H1 (cell line): ENCODE measurements at regions not wholly inside any gene's neighbourhood (a gene's known extent, or its start where the extent isn't known, plus 50 kb on each side); places are given as distances from the start of the nearest gene placed in this dataset.

Experiments
- CTCF ChIA-PET: fragments of 300-600 bp; sonication (Branson Sonifier 250); formaldehyde crosslinking; loops from one replicate; lab custom pipeline; 2021; ENCODE audit not compliant: partially characterized antibody; lab: Charles Lee
- POLR2A ChIA-PET: fragments of 300-600 bp; sonication (Branson Sonifier 250); formaldehyde crosslinking; loops from one replicate; lab custom pipeline; 2021; ENCODE audit warnings: inconsistent platforms; ENCODE audit not compliant: partially characterized antibody; lab: Charles Lee
- DNase-seq, 2 experiments: peaks; one replicate each; pipeline versions ENCODE4 v3.0.0 to v3.0.0-alpha.2; 2010 to 2022; ENCODE audit warnings: low spot score in 2 of 2, low read depth in 1 of 2, mixed read lengths in 1 of 2
- FAIRE-seq: peaks from 2 replicates; lab custom pipeline; 2011; peaks lifted over from hg19 to GRCh38; lab: Jason Lieb, UNC
- H2AFZ ChIP-seq: 2 replicates; pipeline ENCODE4 v1.8.1; 2012; ENCODE audit warnings: low read length, inconsistent platforms
- H2AK5ac ChIP-seq: 2 replicates; pipeline ENCODE4 v1.6.1; 2013; ENCODE audit warnings: low read depth, low read length
- H2BK120ac ChIP-seq: replicated peaks from 2 replicates; pipeline ENCODE3; 2013; ENCODE audit warnings: low read depth, low read length, inconsistent platforms
- H2BK12ac ChIP-seq: 2 replicates; pipeline ENCODE4 v1.6.1; 2013; ENCODE audit warnings: low read depth, low read length
- H2BK15ac ChIP-seq: 2 replicates; pipeline ENCODE4 v1.6.1; 2013; ENCODE audit warnings: low read length
- H2BK20ac ChIP-seq: 2 replicates; pipeline ENCODE4 v1.6.1; 2013; ENCODE audit warnings: low read length
- H2BK5ac ChIP-seq: 2 replicates; pipeline ENCODE4 v1.6.1; 2013; ENCODE audit warnings: low read depth, low read length
- H3K14ac ChIP-seq: 2 replicates; pipeline ENCODE4 v1.6.1; 2013; ENCODE audit warnings: inconsistent platforms; ENCODE audit not compliant: insufficient read length
- H3K18ac ChIP-seq: 2 replicates; pipeline ENCODE4 v1.6.1; 2013; ENCODE audit warnings: low read length; ENCODE audit errors: extremely low read depth
- H3K23ac ChIP-seq: 2 replicates; pipeline ENCODE4 v1.6.1; 2013; ENCODE audit warnings: inconsistent platforms; ENCODE audit not compliant: insufficient read length
- H3K23me2 ChIP-seq: 2 replicates; pipeline ENCODE4 v1.6.1; 2013; ENCODE audit warnings: low read depth, low read length
- H3K27ac ChIP-seq: 2 replicates; pipeline ENCODE4 v1.6.1; 2011; ENCODE audit warnings: low read depth, low read length, inconsistent platforms
- H3K27me3 ChIP-seq, 4 experiments: replicated peaks in 1 of 4; 1 replicate in 1 of 4; 2 replicates in 3 of 4; pipeline versions ENCODE4 v1.6.1 to v1.8.1; 2011 to 2013; ENCODE audit warnings: low read length in 3 of 4, mild to moderate bottlenecking in 3 of 4, inconsistent platforms in 2 of 4, mixed read lengths in 2 of 4, moderate library complexity in 1 of 4; ENCODE audit not compliant: control insufficient read depth in 3 of 4, insufficient read depth in 3 of 4; ENCODE audit errors: extremely low read depth in 1 of 4
- H3K36me3 ChIP-seq, 4 experiments: 2 replicates each; pipeline versions ENCODE4 v1.6.1 to v1.8.1; 2011 to 2013; ENCODE audit warnings: mild to moderate bottlenecking in 4 of 4, low read length in 3 of 4, moderate library complexity in 2 of 4, control low read depth in 1 of 4, inconsistent platforms in 1 of 4; ENCODE audit not compliant: insufficient read depth in 4 of 4, control insufficient read depth in 2 of 4
- H3K4ac ChIP-seq: replicated peaks from 2 replicates; pipeline ENCODE3; 2013; ENCODE audit warnings: low read length, low read depth, mixed read lengths, inconsistent platforms; ENCODE audit not compliant: insufficient read length
- H3K4me1 ChIP-seq, 4 experiments: replicated peaks in 1 of 4; 1 replicate in 1 of 4; 2 replicates in 3 of 4; pipeline versions ENCODE4 v1.6.1 to v1.8.1; 2011 to 2013; ENCODE audit warnings: low read length in 3 of 4, inconsistent platforms in 2 of 4, mixed read lengths in 1 of 4; ENCODE audit not compliant: insufficient read depth in 4 of 4, control insufficient read depth in 3 of 4
- H3K4me2 ChIP-seq, 2 experiments: 2 replicates each; pipeline versions ENCODE4 v1.6.1 to v1.8.1; 2011 to 2013; ENCODE audit warnings: low read depth in 2 of 2, low read length in 2 of 2, control low read depth in 1 of 2, inconsistent platforms in 1 of 2, mild to moderate bottlenecking in 1 of 2; ENCODE audit not compliant: insufficient read depth in 1 of 2
- H3K4me3 ChIP-seq, 4 experiments: fragments of 200-600, 300-600 bp in 1 of 4; sonication (generic), shearing (Covaris generic), sonication (Bioruptor Twin) in 1 of 4; 2 replicates each; pipeline versions ENCODE4 v1.5.1 to v1.8.1; 2011 to 2016; ENCODE audit warnings: low read length in 4 of 4, low read depth in 3 of 4, control low read depth in 2 of 4, inconsistent platforms in 2 of 4, mild to moderate bottlenecking in 2 of 4, mixed read lengths in 1 of 4, moderate library complexity in 1 of 4; ENCODE audit not compliant: insufficient read depth in 2 of 4; ENCODE audit errors: extremely low read depth in 1 of 4
- H3K56ac ChIP-seq: replicated peaks from 2 replicates; pipeline ENCODE3; 2013; ENCODE audit warnings: low read depth, mild to moderate bottlenecking, mixed read lengths, low read length, inconsistent platforms; ENCODE audit not compliant: insufficient read length
- H3K79me1 ChIP-seq: 2 replicates; pipeline ENCODE4 v1.6.1; 2013; ENCODE audit warnings: low read depth, low read length, control low read depth
- H3K79me2 ChIP-seq, 2 experiments: 2 replicates each; pipeline versions ENCODE4 v1.6.1 to v1.8.1; 2012 to 2013; ENCODE audit warnings: low read length in 2 of 2, mild to moderate bottlenecking in 2 of 2, inconsistent platforms in 1 of 2; ENCODE audit not compliant: insufficient read depth in 2 of 2, control insufficient read depth in 1 of 2
- H3K9ac ChIP-seq, 4 experiments: replicated peaks in 1 of 4; 1 replicate in 1 of 4; 2 replicates in 3 of 4; pipeline versions ENCODE4 v1.6.1 to v1.8.1; 2011 to 2013; ENCODE audit warnings: low read depth in 3 of 4, low read length in 3 of 4, control low read depth in 2 of 4, mild to moderate bottlenecking in 2 of 4, moderate library complexity in 2 of 4, inconsistent platforms in 1 of 4; ENCODE audit errors: extremely low read depth in 1 of 4
- H3K9me3 ChIP-seq, 2 experiments: 2 replicates each; pipeline versions ENCODE4 v1.6.1 to v1.8.1; 2012 to 2013; ENCODE audit warnings: mild to moderate bottlenecking in 2 of 2, moderate library complexity in 2 of 2, control low read depth in 1 of 2, inconsistent platforms in 1 of 2, low read depth in 1 of 2, low read length in 1 of 2, mixed read lengths in 1 of 2; ENCODE audit not compliant: insufficient read depth in 2 of 2
- H4K20me1 ChIP-seq, 2 experiments: replicated peaks in 1 of 2; 2 replicates each; pipeline versions ENCODE3 to v1.8.1; 2011 to 2013; ENCODE audit warnings: inconsistent platforms in 2 of 2, low read length in 2 of 2, mild to moderate bottlenecking in 1 of 2; ENCODE audit not compliant: insufficient read depth in 2 of 2, control insufficient read depth in 1 of 2
- H4K5ac ChIP-seq: 2 replicates; pipeline ENCODE4 v1.6.1; 2013; ENCODE audit warnings: low read length, low read depth, mixed read lengths, inconsistent platforms; ENCODE audit not compliant: insufficient read length
- H4K8ac ChIP-seq: 2 replicates; pipeline ENCODE4 v1.8.0; 2013; ENCODE audit warnings: mild to moderate bottlenecking, moderate library complexity, low read length, inconsistent platforms; ENCODE audit not compliant: insufficient read depth; ENCODE audit errors: extremely low read depth
- H4K91ac ChIP-seq: replicated peaks from 2 replicates; pipeline ENCODE3; 2013; ENCODE audit warnings: low read length, mixed read lengths, inconsistent platforms; ENCODE audit not compliant: insufficient read length
- BRCA1 ChIP-seq: IDR thresholded peaks from 2 replicates; pipeline ENCODE4 v1.6.1; 2012; ENCODE audit warnings: low read depth, low read length, improper control_type of control experiment
- CBX5 ChIP-seq: fragments of 300-800, 300-1000 bp; sonication (generic); IDR thresholded peaks from 2 replicates; pipeline ENCODE4 v1.7.1; 2016; ENCODE audit warnings: antibody characterized with exemption, low read length, low read depth
- CHD2 ChIP-seq: IDR thresholded peaks from 2 replicates; pipeline ENCODE4 v1.6.1; 2012; ENCODE audit warnings: low read length, improper control_type of control experiment
- CTCF ChIP-seq, 3 experiments: IDR thresholded peaks; 1 replicate in 2 of 3; 2 replicates in 1 of 3; pipeline versions ENCODE4 v1.5.1 to v1.6.1; 2011; ENCODE audit warnings: low read length in 3 of 3, mild to moderate bottlenecking in 3 of 3, inconsistent platforms in 2 of 3, low read depth in 1 of 3, moderate library complexity in 1 of 3; ENCODE audit not compliant: insufficient read depth in 1 of 3; ENCODE audit errors: control extremely low read depth in 1 of 3
- EGR1 ChIP-seq: IDR thresholded peaks from 2 replicates; pipeline ENCODE4 v1.6.1; 2011; ENCODE audit warnings: low read depth, low read length, borderline replicate concordance
- HDAC6 ChIP-seq: IDR thresholded peaks from one replicate; pipeline ENCODE4 v1.7.1; 2012; ENCODE audit warnings: low read depth, mild to moderate bottlenecking, inconsistent platforms, low read length, moderate library complexity
- SRF ChIP-seq: IDR thresholded peaks from 2 replicates; pipeline ENCODE4 v1.6.1; 2011; ENCODE audit warnings: mild to moderate bottlenecking, low read depth, low read length, moderate library complexity
- USF2 ChIP-seq: IDR thresholded peaks from 2 replicates; pipeline ENCODE4 v1.6.1; 2011; ENCODE audit warnings: low read length, improper control_type of control experiment
- YY1 ChIP-seq: IDR thresholded peaks from 2 replicates; pipeline ENCODE4 v1.6.1; 2011; ENCODE audit warnings: low read depth, mild to moderate bottlenecking, low read length
- WGBS, 2 experiments: shearing (Covaris generic) in 1 of 2; methylation state at CpG; one replicate each; pipeline versions ENCODE4 v1.1.6 to v1.1.7; 2013 to 2015; ENCODE audit warnings: low lambda C conversion rate in 2 of 2, mixed read lengths in 2 of 2, inconsistent platforms in 1 of 2, low coverage in 1 of 2, missing lambda C conversion rate in 1 of 2; ENCODE audit not compliant: insufficient replicate concordance in 2 of 2, insufficient coverage in 1 of 2, insufficient read length in 1 of 2; ENCODE audit errors: extremely low coverage in 1 of 2, missing lambda C conversion rate in 1 of 2; 5-methylcytosine and 5-hydroxymethylcytosine counted together

- no peak overlapping the region for H3K56ac ChIP-seq
- no peak overlapping the region for H3K4me2 ChIP-seq
- H3K27ac ChIP-seq: no peak overlapping the region
- no peaks in the 10 kb centered on the region for H3K9me3 ChIP-seq
- peaks cover 0 to 4% (median 0%) of the 10 kb centered on the region in 4 experiments; a peak in 1 of 7 replicates for H3K4me1 ChIP-seq
- no peaks in the 10 kb centered on the region for H4K20me1 ChIP-seq
- no peak overlapping the region for H2BK15ac ChIP-seq
- H3K9ac ChIP-seq: no peak overlapping the region
- no peaks in the 10 kb centered on the region for H3K79me1 ChIP-seq
- no peak overlapping the region for H2AFZ ChIP-seq
- H2AK5ac ChIP-seq: no peak overlapping the region
- H3K14ac ChIP-seq: no peak overlapping the region
- DNase-seq (no peak), FAIRE-seq (no peak)
- H4K5ac ChIP-seq: no peak overlapping the region
- H3K36me3 ChIP-seq: no peaks in the 10 kb centered on the region
- ChIA-PET CTCF (interaction anchor here (0.6 to 0.7 kb wide), 2 partner anchors 14 to 318 kb away, joined by 3 read pairs; no protein-coding TSS in a partner anchor), POLR2A (no interaction called here)
- H3K4ac ChIP-seq: no peak overlapping the region
- 88% methylated on average over 2 of the region's 2 CpGs; no CpG with 5 or more reads in 1 of the 2 experiments for WGBS, 2 experiments
- H4K91ac ChIP-seq: no peak overlapping the region
- no peak overlapping the region for H2BK20ac ChIP-seq
- H3K27me3 ChIP-seq: no peaks in the 10 kb centered on the region
- H2BK120ac ChIP-seq: no peak overlapping the region
- H4K8ac ChIP-seq: no peak overlapping the region
- H3K18ac ChIP-seq: no peak overlapping the region
- no peaks in the 10 kb centered on the region for H3K23me2 ChIP-seq
- H2BK5ac ChIP-seq: no peak overlapping the region
- no peaks in the 10 kb centered on the region for H3K79me2 ChIP-seq
- H2BK12ac ChIP-seq: no peak overlapping the region
- H3K23ac ChIP-seq: no peak overlapping the region
- H3K4me3 ChIP-seq: no peak overlapping the region
- TF ChIP-seq CHD2 (no peak), SRF (no peak), USF2 (no peak), CTCF (IDR thresholded peaks at IDR 0.05; ENCODE audit: control extremely low read depth in 1 of 3, insufficient read depth in 1 of 3, low read depth in 1 of 3, low read length in 3 of 3) (no peak), YY1 (no peak), HDAC6 (no peak), CBX5 (no peak), EGR1 (no peak), BRCA1 (no peak)
Observed at GRCh38 chr6:163766936-163767335, 352.4 kb downstream of the QKI start.
